GM13977 (cell line): ENCODE measurements at regions not wholly inside any gene's neighbourhood (a gene's known extent, or its start where the extent isn't known, plus 50 kb on each side); places are given as distances from the start of the nearest gene placed in this dataset.
A peak's percentile ranks its signal among the peaks of the same experiment; 100 is the strongest.

Source experiments
- DNase-seq: peaks from one replicate; pipeline ENCODE4 v3.0.0; 2012; ENCODE audit warnings: low spot score
- CTCF ChIP-seq: IDR thresholded peaks from 2 replicates; pipeline ENCODE4 v1.5.1; 2012; ENCODE audit warnings: mild to moderate bottlenecking, control low read depth; ENCODE audit not compliant: insufficient read depth; ENCODE audit errors: extremely low read depth, missing control alignments
- in situ Hi-C: fragments of 300-500 bp; cut with MboI; formaldehyde crosslinking; loops from one replicate; pipeline ENCODE4 v1.12.0; 2022; ENCODE audit warnings: low sequenced_read_pairs, low pct_unique_long_range_greater_than_20kb, mixed read lengths, inconsistent platforms; ENCODE audit not compliant: unreplicated experiment

GRCh38 chr14:65297744-65298143 is 114.8 kb upstream of the FUT8 start:
- no peak for DNase-seq
- in situ Hi-C loops = no loop called here
- no peak for TF ChIP-seq CTCF

- in situ Hi-C loops = no loop called here
- DNase-seq = no peak
- TF ChIP-seq CTCF = no peak
Measured at GRCh38 chr14:65299826-65300225, 112.7 kb upstream of the FUT8 start.

- no peak for TF ChIP-seq CTCF
- in situ Hi-C loops = no loop called here
Measured at GRCh38 chr14:65301862-65302539, 110.5 kb upstream of the FUT8 start.

GRCh38 chr14:65302571-65303189 is 109.8 kb upstream of the FUT8 start:
- no peak for TF ChIP-seq CTCF
- DNase-seq = peak; percentile 56
- in situ Hi-C loops = no loop called here

More at GRCh38 chr14:65301862-65302539, 110.5 kb upstream of the FUT8 start:
- DNase-seq = no peak

- TF ChIP-seq CTCF = no peak
- in situ Hi-C loops = no loop called here
- DNase-seq = no peak
Measured at GRCh38 chr14:65303190-65303898, 109.2 kb upstream of the FUT8 start.

- no peak for DNase-seq
- in situ Hi-C loops = no loop called here
- no peak for TF ChIP-seq CTCF
Measured at GRCh38 chr14:65303899-65304222, 108.7 kb upstream of the FUT8 start.
